Fibroblast of lung (primary cell): ENCODE measurements at regions not wholly inside any gene's neighbourhood (a gene's known extent, or its start where the extent isn't known, plus 50 kb on each side); places are given as distances from the start of the nearest gene placed in this dataset.

Experiments used
- DNase-seq, 2 donors: peaks; one replicate each; pipeline versions ENCODE4 v3.0.0 to v3.0.0-alpha.2; 2010; ENCODE audit warnings: low read depth in 2 of 2
- H2AFZ ChIP-seq: 2 replicates; pipeline ENCODE4 v1.5.1; 2012; ENCODE audit warnings: low read length, control low read depth, inconsistent platforms
- H3K27ac ChIP-seq: 2 replicates; pipeline ENCODE4 v1.5.1; 2011; ENCODE audit warnings: low read length, control low read depth; ENCODE audit not compliant: insufficient read depth
- H3K27me3 ChIP-seq: 2 replicates; pipeline ENCODE4 v1.5.1; 2011; ENCODE audit warnings: mild to moderate bottlenecking, low read length; ENCODE audit not compliant: control insufficient read depth, insufficient read depth
- H3K36me3 ChIP-seq: 2 replicates; pipeline ENCODE4 v1.5.1; 2011; ENCODE audit warnings: low read length; ENCODE audit not compliant: control insufficient read depth, insufficient read depth
- H3K4me1 ChIP-seq: 2 replicates; pipeline ENCODE4 v1.5.1; 2011; ENCODE audit warnings: low read length; ENCODE audit not compliant: control insufficient read depth, insufficient read depth; ENCODE audit errors: extremely low read depth
- H3K4me2 ChIP-seq: 2 replicates; pipeline ENCODE4 v1.5.1; 2011; ENCODE audit warnings: low read length, control low read depth; ENCODE audit not compliant: insufficient read depth; ENCODE audit errors: extremely low read depth
- H3K4me3 ChIP-seq, 4 experiments: fragments of 200-600 bp in 1 of 4; sonication (generic) in 1 of 4; replicated peaks in 1 of 4; 2 replicates each; pipeline ENCODE4 v1.5.1; 2011 to 2016; ENCODE audit warnings: low read length in 4 of 4, low read depth in 3 of 4, mild to moderate bottlenecking in 3 of 4, control low read depth in 2 of 4, inconsistent platforms in 1 of 4, mixed read lengths in 1 of 4; ENCODE audit not compliant: insufficient read depth in 1 of 4; ENCODE audit errors: control extremely low read depth in 1 of 4
- H3K79me2 ChIP-seq: 2 replicates; pipeline ENCODE4 v1.5.1; 2012; ENCODE audit warnings: mild to moderate bottlenecking, low read length, inconsistent platforms; ENCODE audit not compliant: control insufficient read depth, insufficient read depth
- H3K9ac ChIP-seq: 2 replicates; pipeline ENCODE4 v1.5.1; 2011; ENCODE audit warnings: mild to moderate bottlenecking, low read length, control low read depth; ENCODE audit not compliant: insufficient read depth
- H3K9me3 ChIP-seq: 2 replicates; pipeline ENCODE4 v1.5.1; 2012; ENCODE audit warnings: low read depth, low read length; ENCODE audit not compliant: control insufficient read depth, insufficient read depth
- H4K20me1 ChIP-seq: 2 replicates; pipeline ENCODE4 v1.5.1; 2011; ENCODE audit warnings: low read length; ENCODE audit not compliant: control insufficient read depth, insufficient read depth; ENCODE audit errors: extremely low read depth
- EZH2 ChIP-seq: IDR thresholded peaks from 2 replicates; pipeline ENCODE4 v1.5.1; 2012; ENCODE audit warnings: low read length, control low read depth, mild to moderate bottlenecking; ENCODE audit errors: missing control alignments
- TF ChIP-seq, protein P1 (sequence below), 2 donors: IDR thresholded peaks in 1 of 2; conservative IDR thresholded peaks in 1 of 2; 1 replicate in 1 of 2; 2 replicates in 1 of 2; pipeline ENCODE4 v1.5.1; 2011 to 2012; ENCODE audit warnings: low read length in 2 of 2, control low read depth in 1 of 2, inconsistent platforms in 1 of 2, low read depth in 1 of 2, mild to moderate bottlenecking in 1 of 2

DNA sequence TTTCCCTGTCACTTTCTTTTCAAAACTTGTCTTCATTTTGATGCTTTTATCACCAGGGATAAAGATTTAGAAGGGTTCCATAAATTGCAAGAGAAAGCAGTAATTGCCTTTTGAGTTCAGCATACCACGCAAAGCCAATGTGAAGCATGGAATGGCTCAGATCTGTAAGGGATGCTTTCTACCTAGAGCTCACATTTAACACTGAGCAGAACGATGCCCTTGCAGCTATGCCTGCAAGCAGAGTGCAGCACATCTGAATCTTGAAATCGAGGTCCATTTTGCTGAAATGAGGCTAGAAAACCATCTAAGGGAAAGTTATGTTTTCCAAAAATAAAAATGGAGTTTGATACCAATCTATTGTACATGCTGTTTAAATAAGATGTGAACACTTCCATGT, 171.2 kb upstream of the CELF2 start:
- Histone ChIP-seq H3K27me3 (no peaks in the 10 kb centered on the region), H4K20me1 (no peaks in the 10 kb centered on the region), H3K9me3 (no peaks in the 10 kb centered on the region), H3K4me2 (no peak overlapping the region), H3K27ac (no peak overlapping the region), H3K79me2 (no peaks in the 10 kb centered on the region), H3K9ac (no peak overlapping the region), H3K4me1 (no peaks in the 10 kb centered on the region), H2AFZ (no peak overlapping the region), H3K36me3 (no peaks in the 10 kb centered on the region), H3K4me3 (no peak overlapping the region)
- TF ChIP-seq, protein P1, sequence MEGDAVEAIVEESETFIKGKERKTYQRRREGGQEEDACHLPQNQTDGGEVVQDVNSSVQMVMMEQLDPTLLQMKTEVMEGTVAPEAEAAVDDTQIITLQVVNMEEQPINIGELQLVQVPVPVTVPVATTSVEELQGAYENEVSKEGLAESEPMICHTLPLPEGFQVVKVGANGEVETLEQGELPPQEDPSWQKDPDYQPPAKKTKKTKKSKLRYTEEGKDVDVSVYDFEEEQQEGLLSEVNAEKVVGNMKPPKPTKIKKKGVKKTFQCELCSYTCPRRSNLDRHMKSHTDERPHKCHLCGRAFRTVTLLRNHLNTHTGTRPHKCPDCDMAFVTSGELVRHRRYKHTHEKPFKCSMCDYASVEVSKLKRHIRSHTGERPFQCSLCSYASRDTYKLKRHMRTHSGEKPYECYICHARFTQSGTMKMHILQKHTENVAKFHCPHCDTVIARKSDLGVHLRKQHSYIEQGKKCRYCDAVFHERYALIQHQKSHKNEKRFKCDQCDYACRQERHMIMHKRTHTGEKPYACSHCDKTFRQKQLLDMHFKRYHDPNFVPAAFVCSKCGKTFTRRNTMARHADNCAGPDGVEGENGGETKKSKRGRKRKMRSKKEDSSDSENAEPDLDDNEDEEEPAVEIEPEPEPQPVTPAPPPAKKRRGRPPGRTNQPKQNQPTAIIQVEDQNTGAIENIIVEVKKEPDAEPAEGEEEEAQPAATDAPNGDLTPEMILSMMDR (conservative IDR thresholded peaks at IDR 0.05 in 1 of 2, IDR thresholded peaks at IDR 0.05 in 1 of 2; ENCODE audit: low read depth in 1 of 2, low read length in 2 of 2), result no peak
- no peak for TF ChIP-seq EZH2
- no peak for DNase-seq

- Histone ChIP-seq H3K9me3 (no peaks in the 10 kb centered on the region), H3K4me3 (no peak overlapping the region), H3K36me3 (no peaks in the 10 kb centered on the region), H3K4me1 (no peaks in the 10 kb centered on the region), H3K4me2 (no peak overlapping the region), H3K27me3 (no peaks in the 10 kb centered on the region), H4K20me1 (no peaks in the 10 kb centered on the region), H3K9ac (no peak overlapping the region), H3K79me2 (no peaks in the 10 kb centered on the region), H3K27ac (no peak overlapping the region), H2AFZ (no peak overlapping the region)
- no peak for TF ChIP-seq EZH2
- TF ChIP-seq, protein P1 (conservative IDR thresholded peaks at IDR 0.05 in 1 of 2, IDR thresholded peaks at IDR 0.05 in 1 of 2; ENCODE audit: low read depth in 1 of 2, low read length in 2 of 2), result no peak
- DNase-seq, result no peak
Observed at GRCh38 chr10:10847387-10847786, 170.3 kb upstream of the CELF2 start.

GRCh38 chr10:10848488-10849111, 169.1 kb upstream of the CELF2 start:
- H2AFZ ChIP-seq, result no peak overlapping the region
- H3K9ac ChIP-seq, result no peak overlapping the region
- H3K27me3 ChIP-seq, result no peaks in the 10 kb centered on the region
- no peaks in the 10 kb centered on the region for H3K36me3 ChIP-seq
- H3K4me1 ChIP-seq, result no peaks in the 10 kb centered on the region
- H3K27ac ChIP-seq, result no peak overlapping the region
- H3K4me3 ChIP-seq, result no peak overlapping the region
- no peaks in the 10 kb centered on the region for H3K9me3 ChIP-seq
- H3K4me2 ChIP-seq, result no peak overlapping the region
- TF ChIP-seq EZH2, result no peak
- TF ChIP-seq, protein P1 (conservative IDR thresholded peaks at IDR 0.05 in 1 of 2, IDR thresholded peaks at IDR 0.05 in 1 of 2; ENCODE audit: low read depth in 1 of 2, low read length in 2 of 2), result no peak
- no peaks in the 10 kb centered on the region for H4K20me1 ChIP-seq
- DNase-seq, result no peak
- H3K79me2 ChIP-seq, result no peaks in the 10 kb centered on the region
